ENCODE measurements at regions not wholly inside any gene's neighbourhood (a gene's known extent, or its start where the extent isn't known, plus 50 kb on each side); places are given as distances from the start of the nearest gene placed in this dataset.

DNA sequence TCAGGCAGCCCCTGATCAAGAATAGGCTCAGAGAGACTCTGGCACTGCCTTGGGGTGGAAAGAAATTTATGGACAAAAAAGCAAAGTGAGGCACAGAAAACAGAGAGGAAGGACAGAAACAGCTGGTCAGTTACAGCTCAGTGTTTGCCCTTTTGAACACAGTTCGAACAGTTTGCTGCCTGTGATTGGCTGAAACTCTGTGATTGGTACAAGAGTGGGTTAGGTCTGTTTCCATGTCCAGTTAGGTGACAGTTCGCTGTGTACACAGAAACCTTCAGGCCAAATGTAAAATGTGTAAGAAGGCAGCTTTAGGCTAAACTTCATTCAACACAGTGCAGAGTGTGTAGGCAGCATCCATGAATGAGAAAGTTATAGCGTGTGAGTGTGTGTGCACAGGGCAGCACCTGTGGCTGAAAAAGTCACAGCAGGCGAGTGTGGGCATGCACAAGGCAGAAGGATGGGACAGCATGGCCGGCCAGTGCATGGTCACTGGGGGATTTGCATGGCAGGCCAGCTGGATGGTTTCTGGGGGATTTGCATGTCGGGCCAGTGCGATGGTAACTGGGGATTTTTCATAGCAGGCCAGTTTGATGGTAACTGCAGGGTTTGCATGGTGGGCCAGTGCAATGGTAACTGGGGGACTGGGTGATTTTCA, 75.4 kb upstream of the FRMD1 start:
- no peak for DNase-seq

- DNase-seq: no peak
Measured at GRCh38 chr6:168153553-168153952, 74.5 kb upstream of the FRMD1 start.

GRCh38 chr6:168152980-168153379, 74.0 kb upstream of the FRMD1 start:
- DNase-seq: no peak

- DNase-seq: no peak
Measured at GRCh38 chr6:168152306-168152963, 73.4 kb upstream of the FRMD1 start.

DNA sequence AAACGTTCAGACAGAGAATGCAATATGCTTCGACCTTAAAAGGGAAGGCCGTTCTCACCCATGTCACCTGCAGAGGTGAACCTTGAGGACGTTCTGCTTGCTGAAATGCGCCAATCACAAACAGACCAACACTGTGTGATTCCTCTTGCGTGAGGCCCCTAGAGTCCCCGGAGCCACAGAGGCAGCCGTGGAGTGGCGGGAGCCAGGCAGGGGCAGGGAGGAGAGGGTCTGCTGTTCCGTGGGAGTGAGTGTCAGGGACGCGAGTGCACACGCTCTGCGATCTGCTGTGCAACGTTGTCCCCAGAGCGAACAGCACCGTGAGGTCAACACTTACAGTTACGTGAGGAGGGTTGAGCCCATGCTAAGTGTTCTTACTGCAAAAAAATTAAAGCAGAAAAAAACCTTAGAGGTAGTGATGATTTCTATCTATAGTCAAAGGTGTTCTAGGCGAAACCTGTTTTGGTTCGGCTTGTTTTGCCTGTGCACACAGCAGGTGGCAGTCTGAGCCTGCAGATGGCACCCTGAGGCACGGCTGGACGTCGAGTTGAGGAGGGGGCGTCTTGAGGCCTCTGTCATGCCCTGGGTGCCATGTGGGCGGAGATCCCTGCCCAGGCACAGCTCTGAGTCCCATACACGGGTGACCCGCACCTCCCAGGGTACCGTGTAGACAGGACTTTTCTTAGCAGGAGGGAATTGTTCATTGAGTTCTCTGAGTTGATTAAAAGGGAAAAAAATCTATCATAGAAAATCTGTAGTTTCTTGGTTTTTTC, 71.7 kb upstream of the FRMD1 start:
- no peak for DNase-seq

GRCh38 chr6:168149015-168149414, 70.0 kb upstream of the FRMD1 start:
- no peak for DNase-seq

- no peak for DNase-seq
Measured at GRCh38 chr6:168148231-168148849, 69.3 kb upstream of the FRMD1 start.

GRCh38 chr6:168147205-168147738, 68.3 kb upstream of the FRMD1 start:
- DNase-seq: no peak

GRCh38 chr6:168145747-168146596, 67.0 kb upstream of the FRMD1 start:
- no peak for DNase-seq

DNA sequence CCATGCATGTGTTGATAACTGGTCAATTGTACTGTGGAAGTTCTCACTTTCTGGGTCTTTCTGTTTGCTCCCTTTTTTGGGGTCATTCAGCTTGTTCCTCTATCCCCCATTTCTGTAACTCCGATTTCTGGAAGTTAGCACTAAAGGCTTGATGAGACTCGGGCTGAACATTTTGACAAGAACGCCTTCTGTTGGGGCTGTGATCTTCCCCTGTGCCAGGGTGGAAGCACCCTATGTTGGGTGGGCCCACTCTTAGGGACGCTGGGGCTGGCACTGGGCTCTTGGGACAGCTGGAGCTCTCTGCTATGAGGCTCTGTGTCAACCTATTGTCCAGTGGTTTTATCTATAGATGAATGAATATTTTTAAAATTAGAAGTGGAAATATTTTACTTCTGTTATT, 60.1 kb upstream of the FRMD1 start:
- no peak for DNase-seq

GRCh38 chr6:168138436-168138835, 59.4 kb upstream of the FRMD1 start:
- DNase-seq: no peak

- DNase-seq: no peak
Measured at GRCh38 chr6:168137024-168137423, 58.0 kb upstream of the FRMD1 start.

- DNase-seq: no peak
Measured at GRCh38 chr6:168136622-168137021, 57.6 kb upstream of the FRMD1 start.

- no peak for DNase-seq
Measured at GRCh38 chr6:168136001-168136400, 57.0 kb upstream of the FRMD1 start.

- DNase-seq: no peak
Measured at GRCh38 chr6:168134560-168135201, 55.7 kb upstream of the FRMD1 start.

DNA sequence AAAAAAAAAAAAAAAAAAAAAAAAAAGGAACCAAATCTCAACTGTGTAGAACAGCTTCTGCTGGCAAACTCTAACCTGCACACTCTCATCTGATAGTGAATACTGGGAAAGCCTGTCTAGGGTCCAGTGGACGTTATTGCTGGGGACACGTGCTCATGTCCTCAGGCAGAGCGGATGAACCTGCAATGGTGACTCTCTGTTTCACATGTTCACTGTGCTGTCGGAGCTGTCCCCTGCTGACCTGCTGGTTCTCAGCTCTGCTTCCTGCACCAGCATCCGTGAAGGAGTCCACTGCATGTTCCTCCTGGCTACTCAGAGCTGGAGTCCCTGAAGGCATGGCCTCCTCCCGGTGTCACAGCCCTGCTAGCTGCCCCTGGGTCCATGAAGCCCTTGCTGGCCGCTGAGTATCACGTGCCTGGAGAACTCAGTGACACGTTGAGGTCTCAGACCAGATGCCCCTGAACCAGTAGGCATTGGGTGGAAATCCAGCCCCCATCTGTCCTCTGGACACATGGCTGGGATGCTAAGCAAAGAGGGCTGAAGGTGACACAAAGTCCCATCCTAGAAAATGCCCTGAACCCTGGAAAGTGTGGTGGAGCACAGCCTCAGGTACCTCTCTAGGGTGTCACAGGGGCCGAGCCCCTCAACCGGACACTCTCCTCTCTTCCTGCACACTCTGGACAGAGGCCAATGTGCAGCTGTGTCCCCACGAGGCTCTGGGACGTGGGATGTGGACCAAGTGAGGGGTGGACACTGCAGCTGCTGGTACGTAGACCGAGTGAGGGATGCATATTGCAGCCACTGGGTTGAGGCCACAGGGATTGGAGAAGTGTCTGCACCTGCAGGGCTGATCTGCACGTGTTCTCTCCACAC, 54.9 kb upstream of the FRMD1 start:
- no peak for DNase-seq

DNA sequence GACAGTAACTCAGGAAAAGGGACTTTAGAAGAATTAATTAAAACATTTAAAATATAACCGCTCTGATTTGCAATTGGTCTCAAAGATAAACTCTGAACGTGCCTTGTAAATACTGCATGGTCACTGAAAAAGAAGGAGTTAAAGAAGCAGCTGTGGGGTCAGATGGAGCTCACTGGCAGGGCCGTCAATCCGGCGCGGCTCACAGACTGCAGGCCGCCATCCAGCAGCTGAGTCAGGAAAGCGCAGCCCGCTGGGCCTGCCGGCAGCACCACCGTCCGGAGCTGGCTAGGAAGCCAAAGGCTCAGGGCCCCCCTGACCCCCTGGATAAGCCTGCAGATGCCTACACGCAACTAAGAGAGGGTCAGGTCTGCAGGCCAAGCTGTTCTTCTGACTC, 54.2 kb upstream of the FRMD1 start:
- no peak for DNase-seq

DNA sequence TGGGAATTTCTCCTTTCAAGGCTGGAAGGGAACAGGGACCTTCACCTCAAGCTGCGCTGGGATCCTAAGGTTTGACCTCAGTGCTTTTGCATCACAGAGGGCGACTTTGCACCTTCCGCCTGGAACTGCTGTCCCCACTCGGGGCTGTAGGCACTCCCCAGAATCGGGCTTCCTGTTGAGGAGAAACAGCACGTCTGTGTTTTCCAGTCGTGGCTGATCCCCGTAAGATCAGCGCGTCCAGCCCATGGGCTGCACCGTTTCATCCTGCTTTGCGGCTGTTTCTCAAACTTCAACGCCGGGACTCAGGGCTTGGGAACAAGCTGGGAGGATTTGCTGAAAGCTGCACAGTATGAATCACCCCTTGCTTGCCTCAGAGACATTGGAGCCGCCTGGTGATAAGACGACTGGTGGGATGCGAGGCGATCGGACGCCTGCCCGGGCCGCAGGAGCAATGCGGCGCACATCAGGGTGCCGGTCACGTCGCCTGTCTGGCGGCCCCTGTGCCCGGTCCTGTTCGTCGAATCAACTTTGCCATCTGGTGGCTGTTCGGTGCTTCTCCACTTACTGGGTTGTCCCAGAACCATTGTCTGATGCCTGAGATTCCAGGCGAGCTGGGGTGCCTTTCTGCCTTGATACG, 53.6 kb upstream of the FRMD1 start:
- no peak for DNase-seq

- no peak for DNase-seq
Measured at GRCh38 chr6:168131464-168132415, 52.7 kb upstream of the FRMD1 start.

Measured in COR-L47 (cell line).